GM12872 (cell line): ENCODE measurements at regions not wholly inside any gene's neighbourhood (a gene's known extent, or its start where the extent isn't known, plus 50 kb on each side); places are given as distances from the start of the nearest gene placed in this dataset.

ENCODE experiments used
- TF ChIP-seq, protein P1 (sequence below): IDR thresholded peaks from 3 replicates; pipeline ENCODE4 v1.5.1; 2011; ENCODE audit warnings: low read depth, mild to moderate bottlenecking, low read length, moderate library complexity; ENCODE audit not compliant: insufficient read depth

GRCh38 chr3:27641271-27641800 is 80.8 kb downstream of the EOMES start:
- TF ChIP-seq, protein P1, sequence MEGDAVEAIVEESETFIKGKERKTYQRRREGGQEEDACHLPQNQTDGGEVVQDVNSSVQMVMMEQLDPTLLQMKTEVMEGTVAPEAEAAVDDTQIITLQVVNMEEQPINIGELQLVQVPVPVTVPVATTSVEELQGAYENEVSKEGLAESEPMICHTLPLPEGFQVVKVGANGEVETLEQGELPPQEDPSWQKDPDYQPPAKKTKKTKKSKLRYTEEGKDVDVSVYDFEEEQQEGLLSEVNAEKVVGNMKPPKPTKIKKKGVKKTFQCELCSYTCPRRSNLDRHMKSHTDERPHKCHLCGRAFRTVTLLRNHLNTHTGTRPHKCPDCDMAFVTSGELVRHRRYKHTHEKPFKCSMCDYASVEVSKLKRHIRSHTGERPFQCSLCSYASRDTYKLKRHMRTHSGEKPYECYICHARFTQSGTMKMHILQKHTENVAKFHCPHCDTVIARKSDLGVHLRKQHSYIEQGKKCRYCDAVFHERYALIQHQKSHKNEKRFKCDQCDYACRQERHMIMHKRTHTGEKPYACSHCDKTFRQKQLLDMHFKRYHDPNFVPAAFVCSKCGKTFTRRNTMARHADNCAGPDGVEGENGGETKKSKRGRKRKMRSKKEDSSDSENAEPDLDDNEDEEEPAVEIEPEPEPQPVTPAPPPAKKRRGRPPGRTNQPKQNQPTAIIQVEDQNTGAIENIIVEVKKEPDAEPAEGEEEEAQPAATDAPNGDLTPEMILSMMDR, result no peak

- TF ChIP-seq, protein P1, result no peak
Measured at GRCh38 chr3:27639271-27639670, 82.9 kb downstream of the EOMES start.

- TF ChIP-seq, protein P1, result no peak
Measured at GRCh38 chr3:27638594-27638993, 83.5 kb downstream of the EOMES start.

DNA sequence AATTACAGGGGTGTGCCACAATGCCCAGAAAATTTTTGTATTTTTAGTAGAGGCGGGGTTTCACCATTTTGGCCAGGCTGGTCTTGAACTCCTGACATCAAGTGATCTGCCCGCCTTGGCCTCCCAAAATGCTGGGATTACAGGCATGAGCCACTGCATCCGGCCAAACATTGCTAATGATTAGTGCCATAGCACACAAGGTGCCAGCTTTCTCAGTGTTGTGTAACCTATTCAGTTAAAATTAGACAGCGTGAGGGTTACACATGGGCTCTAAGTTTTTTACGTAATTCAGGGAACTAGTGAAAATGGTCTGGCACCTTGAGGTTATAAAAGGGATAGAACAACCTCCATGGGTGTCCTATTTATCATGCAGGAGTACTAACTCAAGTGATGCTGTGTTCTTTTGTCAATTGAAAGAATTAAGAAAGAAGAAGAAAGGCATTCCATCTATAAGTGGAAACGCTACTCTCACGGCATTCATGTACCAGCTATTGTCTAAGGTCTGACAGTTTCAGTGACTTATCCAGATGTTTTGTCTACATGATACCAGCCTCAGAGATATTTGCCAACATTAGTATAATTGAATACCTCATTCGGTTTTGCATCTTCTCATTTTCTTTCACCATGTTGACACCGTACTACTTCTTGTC is 84.7 kb downstream of the EOMES start:
- TF ChIP-seq, protein P1, result no peak

DNA sequence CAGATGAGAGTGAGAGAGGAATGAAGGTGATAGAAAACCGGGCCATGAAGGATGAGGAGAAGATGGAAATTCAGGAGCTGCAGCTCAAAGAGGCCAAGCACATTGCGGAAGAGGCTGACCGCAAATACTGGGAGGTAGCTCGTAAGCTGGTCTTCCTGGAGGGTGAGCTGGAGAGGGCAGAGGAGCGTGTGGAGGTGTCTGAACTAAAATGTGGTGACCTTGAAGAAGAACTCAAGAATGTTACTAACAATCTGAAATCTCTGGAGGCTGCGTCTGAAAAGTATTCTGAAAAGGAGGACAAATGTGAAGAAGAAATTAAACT is 88.9 kb downstream of the EOMES start:
- TF ChIP-seq, protein P1, result no peak

- TF ChIP-seq, protein P1, result no peak
Measured at GRCh38 chr3:27632431-27633223, 89.5 kb downstream of the EOMES start.

GRCh38 chr3:27630885-27631284 is 91.2 kb downstream of the EOMES start:
- TF ChIP-seq, protein P1, result no peak
